HG03469 (cell line): ENCODE measurements at regions not wholly inside any gene's neighbourhood (a gene's known extent, or its start where the extent isn't known, plus 50 kb on each side); places are given as distances from the start of the nearest gene placed in this dataset.
"Not testable (repeated sequence)": the region's sequence is repeated elsewhere in the genome, so short reads cannot be mapped to it uniquely, and the experiment has no call there.

Source experiments
- ATAC-seq: cut with Tn5 transposase; IDR thresholded peaks from one replicate; pipeline ENCODE4 v1.9.1; 2021; ENCODE audit warnings: mild to moderate bottlenecking, moderate library complexity, moderate number of reproducible peaks; ENCODE audit not compliant: unreplicated experiment

DNA sequence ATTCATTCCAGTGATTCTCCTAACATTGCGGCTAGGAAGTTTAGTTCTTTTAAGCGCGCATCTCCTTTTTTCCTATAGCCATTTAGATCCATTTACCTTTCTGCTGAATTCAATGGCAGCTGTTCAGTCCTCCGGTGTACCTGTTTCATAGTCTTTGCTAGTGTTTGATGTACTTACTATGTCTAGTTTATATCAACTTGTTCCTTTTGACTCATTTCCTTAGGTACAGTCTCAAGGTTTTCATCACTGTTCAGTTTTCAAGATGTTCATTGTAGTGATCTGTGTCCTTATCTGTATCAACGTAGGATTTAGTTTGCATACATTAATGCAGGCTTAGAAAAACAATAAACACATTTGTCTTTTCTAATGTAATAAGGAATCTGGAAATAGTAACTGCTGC is 59.0 kb upstream of the MBNL1 start:
- ATAC-seq: no peak

DNA sequence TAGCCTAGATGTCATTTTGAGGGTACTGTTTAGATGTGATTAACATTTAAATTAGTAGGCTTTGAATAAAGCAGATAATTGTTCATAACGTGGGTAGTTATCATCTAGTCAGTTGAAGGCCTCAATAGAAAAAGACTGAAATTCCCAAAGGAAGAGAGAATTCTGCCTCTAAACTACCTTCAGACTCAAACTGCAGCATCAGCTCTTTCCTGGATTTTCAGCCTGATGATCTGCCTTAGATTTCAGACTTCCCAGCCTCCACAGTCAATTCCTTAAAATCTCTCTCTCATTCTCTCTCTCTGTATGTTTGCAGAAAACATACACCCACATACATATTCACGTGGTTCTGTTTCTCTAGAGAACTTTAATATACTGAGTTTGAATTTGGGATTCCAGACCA is 58.0 kb upstream of the MBNL1 start:
- ATAC-seq: no peak

DNA sequence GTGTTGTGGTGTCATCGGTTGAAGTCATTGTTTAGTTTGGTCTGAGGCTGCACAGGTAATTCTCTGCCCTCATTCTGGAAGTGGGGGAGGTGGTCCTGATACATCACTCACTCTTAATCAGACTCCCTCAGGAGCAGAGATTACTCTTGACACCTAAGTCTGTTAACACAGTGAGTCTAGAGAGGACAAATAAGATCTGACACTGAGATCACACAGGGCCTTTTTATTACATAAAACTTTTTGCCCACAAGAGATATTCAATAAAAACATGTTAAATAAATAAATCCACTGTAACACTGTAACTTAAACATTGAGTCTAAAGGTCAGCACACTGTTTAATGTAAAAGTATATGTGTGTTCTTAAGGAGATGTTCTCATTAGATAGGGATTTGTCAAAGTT is 57.1 kb upstream of the MBNL1 start:
- ATAC-seq: no peak

DNA sequence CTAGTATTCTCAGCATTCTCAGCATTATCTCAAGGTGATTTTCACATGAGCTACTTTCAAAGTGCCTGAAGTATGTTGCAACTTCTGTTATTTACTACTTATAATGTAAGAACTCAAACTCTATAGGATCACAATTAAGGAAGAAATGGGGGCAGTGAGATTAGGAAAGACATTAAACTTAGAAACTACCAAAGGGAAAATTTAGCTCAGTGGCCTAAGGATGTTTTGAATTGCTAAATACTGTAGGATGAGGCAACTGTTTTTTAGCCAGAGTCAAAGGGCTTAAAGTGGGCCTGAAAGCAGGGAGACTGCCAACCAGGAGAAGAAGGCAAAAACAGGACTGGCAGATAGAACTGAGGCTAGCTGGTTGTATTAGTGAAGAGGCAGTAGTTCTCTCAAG is 55.5 kb upstream of the MBNL1 start:
- ATAC-seq: no peak

DNA sequence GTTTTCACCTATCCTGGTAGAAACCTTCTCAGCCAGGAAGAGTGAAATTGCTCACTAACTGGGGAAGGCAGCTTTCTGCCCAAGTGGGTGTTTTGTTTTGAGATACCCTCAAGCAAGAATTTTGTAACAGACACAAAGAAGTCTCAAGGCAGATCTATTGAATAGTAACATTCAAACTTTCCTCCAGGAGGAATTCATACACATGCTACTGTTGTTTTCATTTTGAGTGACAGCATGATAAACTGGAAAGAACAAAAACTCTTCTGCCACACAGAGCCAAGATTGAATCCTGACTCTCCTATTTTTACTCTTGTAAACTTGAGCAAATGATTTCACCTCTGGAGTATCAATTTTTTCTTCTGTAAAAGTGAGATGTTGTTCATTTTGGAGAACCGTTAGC is 54.8 kb upstream of the MBNL1 start:
- ATAC-seq: no peak

DNA sequence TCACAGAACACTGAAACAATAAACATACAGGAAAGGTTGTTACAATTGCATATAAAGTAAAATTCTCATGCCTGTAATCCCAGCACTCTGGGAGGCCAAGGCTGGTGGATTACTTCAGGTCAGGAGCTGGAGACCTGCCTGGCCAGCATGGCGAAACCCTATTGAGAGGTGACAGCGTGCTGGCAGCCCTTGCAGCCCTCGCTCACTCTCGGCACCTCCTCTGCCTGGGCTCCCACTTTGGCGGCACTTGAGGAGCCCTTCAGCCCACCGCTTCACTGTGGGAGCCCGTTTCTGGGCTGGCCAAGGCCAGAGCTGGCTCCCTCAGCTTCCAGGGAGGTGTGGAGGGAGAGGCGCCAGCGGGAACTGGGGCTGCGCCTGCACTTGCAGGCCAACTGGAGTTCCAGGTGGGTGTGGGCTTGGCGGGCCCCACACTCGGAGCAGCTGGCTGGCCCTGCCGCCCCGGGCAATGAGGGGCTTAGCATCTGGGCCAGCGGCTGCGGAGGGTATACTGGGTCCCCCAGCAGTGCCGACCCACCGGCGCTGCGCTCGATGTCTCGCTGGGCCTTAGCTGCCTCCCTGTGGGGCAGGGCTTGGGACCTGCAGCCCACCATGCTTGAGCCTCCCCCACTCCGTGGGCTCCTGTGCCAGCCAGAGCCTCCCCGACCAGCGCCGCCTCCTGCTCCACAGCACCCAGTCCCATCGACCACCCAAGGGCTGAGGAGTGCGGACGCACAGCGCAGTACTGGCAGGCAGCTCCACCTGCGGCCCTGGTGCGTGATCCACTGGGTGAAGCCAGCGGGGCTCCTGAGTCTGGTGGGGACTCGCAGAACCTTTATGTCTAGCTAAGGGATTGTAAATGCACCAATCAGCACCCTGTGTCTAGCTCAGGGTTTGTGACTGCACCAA is 51.5 kb upstream of the MBNL1 start:
- ATAC-seq: not testable (repeated sequence)

DNA sequence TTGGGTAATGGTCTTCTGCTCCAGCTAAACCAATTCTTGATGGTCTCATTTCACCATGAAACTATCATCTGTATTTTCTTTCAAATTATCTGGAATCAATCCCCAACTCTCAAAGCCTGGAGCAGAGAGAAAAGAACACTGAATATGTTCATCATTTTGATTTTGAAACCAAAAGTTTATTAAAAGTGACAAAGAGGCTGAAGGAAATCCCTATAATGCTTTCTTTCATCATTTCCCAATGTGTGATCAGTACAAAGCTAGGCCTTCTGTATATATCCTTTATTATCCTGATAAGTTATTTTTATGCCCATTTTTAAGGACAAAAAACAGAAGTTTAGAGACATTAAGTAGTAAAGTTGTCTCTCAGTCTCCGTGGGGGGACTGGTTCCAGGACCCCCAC is 50.1 kb upstream of the MBNL1 start:
- ATAC-seq: no peak
